Muscle layer of colon (tissue), 2 donors: ENCODE measurements at regions not wholly inside any gene's neighbourhood (a gene's known extent, or its start where the extent isn't known, plus 50 kb on each side); places are given as distances from the start of the nearest gene placed in this dataset.

Experiments
- H3K27ac ChIP-seq: one replicate; pipeline ENCODE4 v1.7.0; 2013; ENCODE audit warnings: low read depth, mild to moderate bottlenecking, low read length, moderate library complexity
- H3K27me3 ChIP-seq, 2 donors: one replicate each; pipeline ENCODE4 v1.7.0; 2013; ENCODE audit warnings: low read length in 2 of 2, mild to moderate bottlenecking in 2 of 2; ENCODE audit not compliant: insufficient read depth in 2 of 2, control insufficient read depth in 1 of 2
- H3K36me3 ChIP-seq: one replicate; pipeline ENCODE4 v1.7.0; 2013; ENCODE audit warnings: mild to moderate bottlenecking, low read length; ENCODE audit not compliant: insufficient read depth
- H3K4me1 ChIP-seq: one replicate; pipeline ENCODE4 v1.7.0; 2013; ENCODE audit warnings: mild to moderate bottlenecking, low read length; ENCODE audit not compliant: insufficient read depth
- H3K4me3 ChIP-seq, 2 donors: one replicate each; pipeline ENCODE4 v1.7.0; 2013; ENCODE audit warnings: low read length in 2 of 2, low read depth in 1 of 2, mild to moderate bottlenecking in 1 of 2, moderate library complexity in 1 of 2
- H3K9ac ChIP-seq: one replicate; pipeline ENCODE4 v1.7.0; 2013; ENCODE audit warnings: low read length
- H3K9me3 ChIP-seq: one replicate; pipeline ENCODE4 v1.7.0; 2013; ENCODE audit warnings: mild to moderate bottlenecking, low read length
- donor health status: abdominal sarcoma.
- donor health status: Adenocarcinoma of cecum.

DNA sequence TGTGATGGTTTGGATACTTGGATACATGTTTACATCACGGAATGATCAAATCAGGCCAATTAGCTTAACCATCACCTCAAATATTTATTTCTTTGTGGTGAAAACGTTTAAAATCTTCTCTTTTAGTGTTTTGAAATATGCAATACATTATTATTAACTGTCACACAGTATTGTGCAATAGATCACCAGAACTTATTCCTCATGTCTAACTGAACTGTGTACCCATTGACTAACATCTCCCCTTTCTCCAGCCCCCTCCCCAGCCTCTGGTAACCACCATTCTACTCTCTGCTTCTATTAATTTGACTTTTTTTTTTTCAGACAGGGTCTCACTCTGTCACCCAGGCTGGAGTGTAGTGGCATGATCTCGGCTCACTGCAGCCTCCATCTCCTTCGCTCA is 471.9 kb downstream of the BCOR start:
- no peak overlapping the region for H3K4me3 ChIP-seq
- H3K36me3 ChIP-seq = no peaks in the 10 kb centered on the region
- H3K9me3 ChIP-seq = no peaks in the 10 kb centered on the region
- no peaks in the 10 kb centered on the region for H3K27me3 ChIP-seq
- H3K4me1 ChIP-seq = no peaks in the 10 kb centered on the region
- no peak overlapping the region for H3K9ac ChIP-seq
- no peak overlapping the region for H3K27ac ChIP-seq

DNA sequence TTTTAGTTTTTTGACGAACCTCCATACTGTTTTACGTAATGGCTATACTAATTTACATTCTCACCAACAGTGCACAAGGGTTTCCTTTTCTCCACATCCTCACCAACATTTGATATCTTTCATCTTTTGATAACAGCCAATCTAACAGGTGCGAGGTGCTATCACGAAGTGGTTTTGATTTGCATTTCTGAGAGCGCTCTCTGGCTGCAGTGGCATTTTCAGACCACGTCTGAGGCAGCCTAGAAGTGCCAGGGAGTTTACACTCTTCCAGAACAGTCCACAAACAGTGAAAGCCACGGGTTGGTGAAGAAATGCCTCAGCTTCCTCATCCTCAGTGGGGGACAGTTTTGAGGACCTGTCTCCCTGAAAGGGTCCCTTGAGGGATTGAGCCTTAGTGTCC is 471.0 kb downstream of the BCOR start:
- H3K4me1 ChIP-seq = no peaks in the 10 kb centered on the region

DNA sequence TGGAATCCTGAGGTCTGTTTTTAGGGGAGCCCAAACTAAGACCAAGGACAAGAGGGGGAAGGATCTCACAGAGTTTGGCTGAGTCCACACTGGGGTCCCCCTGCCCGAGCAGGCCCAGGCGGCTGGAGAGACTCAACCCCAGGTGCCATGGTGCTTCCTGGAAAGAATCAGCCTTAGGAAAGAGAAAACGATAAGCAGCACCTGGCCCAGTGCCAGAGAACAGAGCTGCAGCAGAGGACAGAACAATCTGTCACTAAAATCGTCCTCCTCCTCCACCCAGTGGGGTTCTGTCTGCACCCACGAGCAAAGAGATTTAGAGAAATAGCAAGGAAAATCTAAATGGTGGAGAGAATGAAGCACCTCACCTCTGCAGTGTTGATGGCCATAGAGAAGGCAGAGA is 470.5 kb downstream of the BCOR start:
- H3K4me3 ChIP-seq = no peak overlapping the region
- no peaks in the 10 kb centered on the region for H3K9me3 ChIP-seq
- no peaks in the 10 kb centered on the region for H3K36me3 ChIP-seq
- no peaks in the 10 kb centered on the region for H3K27me3 ChIP-seq
- no peaks in the 10 kb centered on the region for H3K4me1 ChIP-seq
- no peak overlapping the region for H3K27ac ChIP-seq
- H3K9ac ChIP-seq = no peak overlapping the region

More for the DNA sequence above, 471.0 kb downstream of the BCOR start:
- Histone ChIP-seq H3K27me3 (no peaks in the 10 kb centered on the region), H3K4me3 (no peak overlapping the region), H3K9me3 (no peaks in the 10 kb centered on the region), H3K9ac (no peak overlapping the region), H3K36me3 (no peaks in the 10 kb centered on the region), H3K27ac (no peak overlapping the region)

DNA sequence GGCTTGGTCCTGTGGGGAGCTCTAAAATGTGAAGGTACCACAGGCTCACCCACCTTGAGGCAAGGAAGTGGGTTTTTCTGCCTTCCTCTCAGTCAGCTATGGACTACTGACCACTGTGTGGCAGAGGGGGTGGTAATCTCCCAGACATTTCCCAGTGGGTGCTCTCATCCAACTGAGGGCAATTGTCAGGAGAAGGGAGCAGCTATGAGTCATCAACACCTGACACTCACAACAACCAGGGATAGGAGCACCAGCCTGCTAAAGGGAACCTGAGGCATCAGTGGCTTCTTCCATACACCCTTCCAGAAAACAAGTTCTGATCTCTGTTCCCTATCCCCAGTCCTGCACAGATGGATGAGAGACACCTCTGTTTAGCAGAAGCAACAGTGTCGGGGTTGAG is 468.8 kb downstream of the BCOR start:
- Histone ChIP-seq H3K4me3 (no peak overlapping the region), H3K36me3 (no peaks in the 10 kb centered on the region), H3K27me3 (no peaks in the 10 kb centered on the region), H3K9me3 (no peaks in the 10 kb centered on the region), H3K27ac (no peak overlapping the region), H3K9ac (no peak overlapping the region), H3K4me1 (no peaks in the 10 kb centered on the region)

DNA sequence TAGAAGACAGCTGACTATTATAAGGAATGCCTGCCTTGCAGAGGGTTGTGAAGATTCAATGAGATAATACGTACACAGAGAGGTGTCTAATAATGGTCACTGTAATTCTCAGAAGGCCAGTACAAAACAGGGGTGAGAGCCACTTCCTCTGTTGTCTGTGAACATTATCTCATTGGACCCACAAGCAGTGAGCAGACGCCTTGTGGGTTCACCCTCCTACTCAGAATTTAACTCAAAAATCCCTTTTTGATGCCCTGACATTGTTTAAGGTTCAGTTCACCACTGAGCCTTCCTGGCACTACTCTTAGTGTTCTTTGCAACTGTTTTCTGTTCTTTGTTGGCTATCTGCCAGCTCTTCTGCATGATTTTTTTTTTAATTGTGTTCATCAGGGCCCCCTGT is 467.4 kb downstream of the BCOR start:
- Histone ChIP-seq H3K9ac (no peak overlapping the region), H3K36me3 (no peaks in the 10 kb centered on the region), H3K4me3 (no peak overlapping the region), H3K9me3 (no peaks in the 10 kb centered on the region), H3K27ac (no peak overlapping the region), H3K27me3 (no peaks in the 10 kb centered on the region), H3K4me1 (no peaks in the 10 kb centered on the region)

DNA sequence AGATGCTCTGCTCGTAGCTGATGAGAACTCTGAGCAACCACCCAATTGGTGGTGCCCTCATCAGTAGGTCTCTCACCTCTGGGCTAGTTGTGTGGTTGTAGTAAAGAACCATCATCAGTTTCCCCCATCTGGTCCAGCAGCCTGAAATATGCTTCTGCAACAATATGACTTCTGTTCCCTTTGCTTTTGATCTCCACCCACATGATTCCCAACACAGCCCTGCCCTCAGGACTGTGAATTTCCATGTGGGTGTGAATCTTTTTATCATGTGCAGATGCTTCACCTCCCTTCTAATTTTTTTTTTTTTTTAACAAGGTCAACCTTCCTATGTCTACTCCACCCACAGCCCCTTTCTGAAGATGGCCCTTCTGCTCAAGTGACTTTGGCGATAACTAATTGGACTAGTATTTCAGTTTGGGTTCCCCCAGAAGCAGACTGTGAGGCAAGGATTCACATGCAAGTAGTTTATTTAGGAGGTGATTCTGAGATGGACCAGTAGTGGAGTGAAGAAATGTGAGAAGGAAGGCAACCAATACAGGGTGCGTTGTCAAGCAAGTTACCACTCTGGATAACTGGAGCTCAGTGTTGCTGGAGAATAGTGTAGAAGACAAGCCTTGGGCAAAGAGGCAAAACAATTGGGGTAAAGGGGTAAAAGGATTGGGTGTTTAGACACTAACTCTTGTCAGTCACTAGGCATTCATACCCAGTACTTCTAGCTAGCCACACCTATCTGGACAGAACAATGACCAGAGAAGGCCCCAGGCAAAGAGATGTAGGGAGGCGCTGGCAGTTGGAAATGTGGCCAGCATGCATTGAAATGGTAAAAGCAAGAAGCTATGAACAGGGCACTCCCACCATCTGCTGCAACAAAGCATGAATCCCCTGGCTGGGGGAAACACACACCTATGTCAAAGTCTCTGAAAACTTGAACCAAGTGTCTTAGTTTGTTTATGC is 466.2 kb downstream of the BCOR start:
- H3K4me3 ChIP-seq = no peak overlapping the region
- no peaks in the 10 kb centered on the region for H3K9me3 ChIP-seq
- no peaks in the 10 kb centered on the region for H3K4me1 ChIP-seq
- no peaks in the 10 kb centered on the region for H3K36me3 ChIP-seq
- H3K27me3 ChIP-seq = no peaks in the 10 kb centered on the region
- no peak overlapping the region for H3K27ac ChIP-seq
- no peak overlapping the region for H3K9ac ChIP-seq

DNA sequence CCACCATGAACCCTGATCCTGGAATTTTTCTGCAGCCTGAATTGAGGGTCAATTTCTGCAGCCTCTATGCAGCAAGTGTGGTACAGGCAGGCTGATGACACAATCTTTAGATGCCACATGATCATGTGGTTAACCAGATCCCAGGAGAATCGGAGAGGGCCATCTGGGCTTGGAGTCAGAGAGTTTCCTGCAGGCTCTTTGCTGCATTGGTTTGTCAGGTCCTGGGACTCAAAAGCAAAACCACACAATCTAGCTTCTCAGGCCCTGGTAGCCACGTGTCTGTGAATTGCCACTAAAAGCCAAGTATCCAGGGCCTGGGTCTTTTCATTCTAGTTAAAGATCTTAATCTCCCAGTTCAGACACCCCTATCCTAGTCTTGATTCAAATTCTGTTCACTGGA is 464.5 kb downstream of the BCOR start:
- Histone ChIP-seq H3K27me3 (no peaks in the 10 kb centered on the region), H3K27ac (no peak overlapping the region), H3K4me1 (no peaks in the 10 kb centered on the region), H3K9ac (no peak overlapping the region), H3K4me3 (no peak overlapping the region), H3K36me3 (no peaks in the 10 kb centered on the region), H3K9me3 (no peaks in the 10 kb centered on the region)

DNA sequence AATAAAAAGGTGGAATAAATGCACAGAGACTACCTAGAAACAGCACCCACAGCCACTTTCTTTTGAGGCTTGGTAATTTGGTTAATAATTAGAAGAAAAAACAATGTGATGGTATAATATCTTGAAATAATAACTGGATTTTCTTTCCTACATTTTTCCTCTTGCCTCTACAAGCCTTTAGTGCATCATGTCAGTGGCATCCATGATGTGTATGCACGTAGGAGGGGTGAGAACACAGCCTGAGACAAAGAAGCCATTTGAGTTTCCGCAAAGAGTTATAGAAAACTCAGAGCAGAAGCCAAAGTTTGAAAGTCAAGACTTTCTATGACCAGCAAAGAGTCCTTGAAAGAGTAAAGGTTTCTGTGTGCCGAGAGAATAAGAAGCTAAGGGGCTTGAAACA is 461.3 kb downstream of the BCOR start:
- H3K27me3 ChIP-seq = peaks cover 0 to 3% of the 10 kb centered on the region in 2 donors
- no peaks in the 10 kb centered on the region for H3K4me1 ChIP-seq
- no peaks in the 10 kb centered on the region for H3K9me3 ChIP-seq
- no peak overlapping the region for H3K27ac ChIP-seq
- no peak overlapping the region for H3K4me3 ChIP-seq
- no peaks in the 10 kb centered on the region for H3K36me3 ChIP-seq
- no peak overlapping the region for H3K9ac ChIP-seq

DNA sequence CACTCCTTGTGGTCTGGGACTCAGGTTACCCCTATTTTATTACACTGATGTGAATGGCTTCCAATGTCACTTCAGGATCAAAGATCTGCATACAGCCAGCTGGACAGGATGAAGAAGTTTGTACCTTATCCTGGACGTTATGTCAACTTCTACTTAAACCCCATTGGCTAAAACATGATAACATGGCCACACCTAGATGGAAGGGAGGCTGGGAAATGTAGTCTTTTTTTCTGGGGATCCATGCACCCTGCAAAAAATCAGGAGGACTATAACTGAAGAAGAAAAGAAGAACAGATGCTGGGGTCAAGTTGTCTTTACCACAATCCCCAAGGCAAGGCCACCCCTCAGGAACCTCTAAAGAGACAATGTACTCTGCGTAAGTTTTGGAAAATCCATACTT is 459.2 kb downstream of the BCOR start:
- Histone ChIP-seq H3K27me3 (peaks cover 0 to 3% of the 10 kb centered on the region in 2 donors), H3K4me3 (no peak overlapping the region), H3K36me3 (no peaks in the 10 kb centered on the region), H3K27ac (no peak overlapping the region), H3K9me3 (no peaks in the 10 kb centered on the region), H3K4me1 (no peaks in the 10 kb centered on the region), H3K9ac (no peak overlapping the region)

DNA sequence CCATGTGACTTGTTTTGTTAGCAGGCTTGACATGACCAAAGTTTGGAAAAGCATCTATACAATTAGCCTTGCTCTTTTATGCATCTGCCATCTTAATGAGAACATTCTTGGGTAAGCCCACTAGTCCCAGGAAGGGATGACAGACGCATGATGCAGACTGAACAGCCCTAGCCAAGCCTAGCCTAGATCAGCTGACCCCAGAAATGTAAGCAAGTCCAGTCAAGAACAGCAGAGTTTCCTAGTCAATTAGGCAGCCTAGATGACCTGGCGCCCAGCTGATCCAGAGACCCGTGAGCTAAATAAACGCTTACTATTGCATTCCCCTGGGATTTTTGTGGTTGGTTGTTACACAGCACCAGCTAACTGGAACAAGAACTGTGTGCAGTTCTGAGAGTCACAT is 457.9 kb downstream of the BCOR start:
- no peak overlapping the region for H3K9ac ChIP-seq
- H3K4me1 ChIP-seq = no peaks in the 10 kb centered on the region
- no peaks in the 10 kb centered on the region for H3K9me3 ChIP-seq
- no peak overlapping the region for H3K4me3 ChIP-seq
- H3K27ac ChIP-seq = no peak overlapping the region
- H3K27me3 ChIP-seq = peaks cover 0 to 3% of the 10 kb centered on the region in 2 donors
- no peaks in the 10 kb centered on the region for H3K36me3 ChIP-seq

DNA sequence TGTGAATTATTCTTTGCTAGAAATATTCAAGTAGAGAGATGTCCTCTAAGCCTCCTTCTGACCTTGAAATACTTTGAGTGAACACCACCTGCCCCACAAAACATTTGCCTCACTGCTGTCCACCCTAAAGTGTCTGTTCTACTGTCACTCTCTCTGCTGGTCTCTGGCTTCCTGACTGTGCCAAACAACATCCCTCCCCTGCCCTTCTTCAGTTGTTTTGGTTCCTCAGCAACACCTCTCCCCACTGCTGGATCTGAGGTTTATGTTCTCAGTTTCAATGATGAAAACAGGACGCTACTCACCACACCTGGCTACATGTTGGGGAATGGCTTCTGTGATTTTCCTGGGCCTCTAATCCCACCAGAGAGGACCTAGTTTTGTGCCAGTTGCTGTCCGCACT is 456.9 kb downstream of the BCOR start:
- Histone ChIP-seq H3K27me3 (peaks cover 0 to 3% of the 10 kb centered on the region in 2 donors), H3K27ac (no peak overlapping the region), H3K9ac (no peak overlapping the region), H3K9me3 (no peaks in the 10 kb centered on the region), H3K4me1 (no peaks in the 10 kb centered on the region), H3K4me3 (no peak overlapping the region), H3K36me3 (no peaks in the 10 kb centered on the region)

DNA sequence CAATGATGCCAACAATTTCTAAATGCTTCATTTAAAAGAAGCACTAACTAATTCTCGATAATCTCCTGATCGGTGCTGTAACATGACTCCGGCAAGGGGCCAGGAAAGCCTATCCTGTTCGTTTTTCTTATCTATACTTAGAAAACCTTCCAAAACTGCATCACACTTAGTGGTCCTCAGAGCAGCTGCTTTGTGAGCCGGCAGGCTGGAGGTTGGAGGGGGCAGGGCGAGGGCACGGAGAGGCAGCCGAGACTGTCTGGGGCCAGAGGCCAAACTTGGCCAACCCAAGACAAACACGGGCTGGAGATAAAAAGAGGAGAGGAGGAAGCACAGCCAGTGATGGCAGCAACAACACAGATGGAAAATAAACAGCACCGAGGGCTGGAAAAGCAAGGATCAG is 455.7 kb downstream of the BCOR start:
- no peaks in the 10 kb centered on the region for H3K9me3 ChIP-seq
- no peak overlapping the region for H3K4me3 ChIP-seq
- no peaks in the 10 kb centered on the region for H3K36me3 ChIP-seq
- no peak overlapping the region for H3K9ac ChIP-seq
- peaks cover 0 to 3% of the 10 kb centered on the region in 2 donors for H3K27me3 ChIP-seq
- no peak overlapping the region for H3K27ac ChIP-seq
- no peaks in the 10 kb centered on the region for H3K4me1 ChIP-seq
